ENCODE measurements at regions not wholly inside any gene's neighbourhood (a gene's known extent, or its start where the extent isn't known, plus 50 kb on each side); places are given as distances from the start of the nearest gene placed in this dataset.

DNA sequence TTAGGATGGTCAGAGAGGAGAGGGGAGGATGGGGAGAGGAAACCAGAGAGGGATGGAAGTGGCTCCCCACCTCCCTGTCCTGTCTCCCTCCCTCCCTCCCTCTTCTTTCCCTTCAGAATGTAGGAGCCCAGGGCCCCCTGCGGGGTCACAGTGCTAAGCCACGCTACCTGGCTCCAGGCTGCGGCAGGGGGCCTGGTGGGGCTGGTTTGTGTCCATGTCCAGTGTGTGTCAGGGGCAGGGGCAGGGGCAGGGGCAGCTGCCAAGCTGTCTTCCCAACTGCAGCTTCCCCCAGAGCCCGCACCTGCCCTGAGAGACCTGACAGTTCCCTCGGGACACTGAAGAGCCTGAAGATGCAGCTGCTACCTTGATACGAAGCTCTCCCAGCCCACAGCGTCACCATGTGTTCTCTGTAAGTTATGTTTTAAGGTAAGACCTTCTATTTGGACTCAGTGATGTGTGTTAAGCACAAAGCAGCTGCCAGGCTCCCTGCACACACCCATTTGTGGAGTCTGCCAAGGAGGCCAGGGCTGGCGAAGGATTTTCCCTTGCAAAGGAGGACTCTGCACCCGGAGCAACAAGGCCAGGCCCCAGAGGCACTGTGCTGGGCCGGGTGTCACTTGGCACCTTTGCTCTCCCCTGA is 121.8 kb upstream of the SMAD3 start:
- Mint-ChIP-seq H3K4me1 (no peaks in the 10 kb centered on the region), H3K27me3 (ENCODE audit: low read depth) (no peaks in the 10 kb centered on the region), H3K36me3 (no peaks in the 10 kb centered on the region), H3K27ac (no peak overlapping the region), H3K9me3 (peaks cover 2% of the 10 kb centered on the region; the same call in 1 of the 2 replicates), H3K4me3 (no peak overlapping the region)
- no peak for ATAC-seq
- ChIA-PET CTCF (interaction anchor here (1.0 to 2.5 kb wide), 10 partner anchors 9 to 365 kb away, joined by 3 to 17 read pairs (median 5); no protein-coding TSS in a partner anchor), POLR2A (no interaction called here)
- TF ChIP-seq, protein P1, sequence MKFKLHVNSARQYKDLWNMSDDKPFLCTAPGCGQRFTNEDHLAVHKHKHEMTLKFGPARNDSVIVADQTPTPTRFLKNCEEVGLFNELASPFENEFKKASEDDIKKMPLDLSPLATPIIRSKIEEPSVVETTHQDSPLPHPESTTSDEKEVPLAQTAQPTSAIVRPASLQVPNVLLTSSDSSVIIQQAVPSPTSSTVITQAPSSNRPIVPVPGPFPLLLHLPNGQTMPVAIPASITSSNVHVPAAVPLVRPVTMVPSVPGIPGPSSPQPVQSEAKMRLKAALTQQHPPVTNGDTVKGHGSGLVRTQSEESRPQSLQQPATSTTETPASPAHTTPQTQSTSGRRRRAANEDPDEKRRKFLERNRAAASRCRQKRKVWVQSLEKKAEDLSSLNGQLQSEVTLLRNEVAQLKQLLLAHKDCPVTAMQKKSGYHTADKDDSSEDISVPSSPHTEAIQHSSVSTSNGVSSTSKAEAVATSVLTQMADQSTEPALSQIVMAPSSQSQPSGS (CRISPR knock-in tag; IDR thresholded peaks at IDR 0.05; ENCODE audit: borderline replicate concordance, low read depth): no peak
- no peak for TF ChIP-seq SOX15 (CRISPR knock-in tag; IDR thresholded peaks at IDR 0.05)
- TF ChIP-seq ZNF263 (CRISPR knock-in tag; IDR thresholded peaks at IDR 0.05; ENCODE audit: low read depth): no peak
- no peak for TF ChIP-seq TEAD4 (CRISPR knock-in tag; IDR thresholded peaks at IDR 0.05)
- TF ChIP-seq, protein P2, sequence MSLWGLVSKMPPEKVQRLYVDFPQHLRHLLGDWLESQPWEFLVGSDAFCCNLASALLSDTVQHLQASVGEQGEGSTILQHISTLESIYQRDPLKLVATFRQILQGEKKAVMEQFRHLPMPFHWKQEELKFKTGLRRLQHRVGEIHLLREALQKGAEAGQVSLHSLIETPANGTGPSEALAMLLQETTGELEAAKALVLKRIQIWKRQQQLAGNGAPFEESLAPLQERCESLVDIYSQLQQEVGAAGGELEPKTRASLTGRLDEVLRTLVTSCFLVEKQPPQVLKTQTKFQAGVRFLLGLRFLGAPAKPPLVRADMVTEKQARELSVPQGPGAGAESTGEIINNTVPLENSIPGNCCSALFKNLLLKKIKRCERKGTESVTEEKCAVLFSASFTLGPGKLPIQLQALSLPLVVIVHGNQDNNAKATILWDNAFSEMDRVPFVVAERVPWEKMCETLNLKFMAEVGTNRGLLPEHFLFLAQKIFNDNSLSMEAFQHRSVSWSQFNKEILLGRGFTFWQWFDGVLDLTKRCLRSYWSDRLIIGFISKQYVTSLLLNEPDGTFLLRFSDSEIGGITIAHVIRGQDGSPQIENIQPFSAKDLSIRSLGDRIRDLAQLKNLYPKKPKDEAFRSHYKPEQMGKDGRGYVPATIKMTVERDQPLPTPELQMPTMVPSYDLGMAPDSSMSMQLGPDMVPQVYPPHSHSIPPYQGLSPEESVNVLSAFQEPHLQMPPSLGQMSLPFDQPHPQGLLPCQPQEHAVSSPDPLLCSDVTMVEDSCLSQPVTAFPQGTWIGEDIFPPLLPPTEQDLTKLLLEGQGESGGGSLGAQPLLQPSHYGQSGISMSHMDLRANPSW (CRISPR knock-in tag; conservative IDR thresholded peaks at IDR 0.05; ENCODE audit: low read depth): no peak
- no peak for TF ChIP-seq ZNF121 (CRISPR knock-in tag; IDR thresholded peaks at IDR 0.05)
- TF ChIP-seq ZNF416 (CRISPR knock-in tag; IDR thresholded peaks at IDR 0.05): no peak
- no peak for TF ChIP-seq ZNF671 (CRISPR knock-in tag; IDR thresholded peaks at IDR 0.05)
- TF ChIP-seq, protein P3, sequence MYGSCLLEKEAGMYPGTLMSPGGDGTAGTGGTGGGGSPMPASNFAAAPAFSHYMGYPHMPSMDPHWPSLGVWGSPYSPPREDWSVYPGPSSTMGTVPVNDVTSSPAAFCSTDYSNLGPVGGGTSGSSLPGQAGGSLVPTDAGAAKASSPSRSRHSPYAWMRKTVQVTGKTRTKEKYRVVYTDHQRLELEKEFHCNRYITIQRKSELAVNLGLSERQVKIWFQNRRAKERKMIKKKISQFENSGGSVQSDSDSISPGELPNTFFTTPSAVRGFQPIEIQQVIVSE (CRISPR knock-in tag; IDR thresholded peaks at IDR 0.05; ENCODE audit: borderline replicate concordance): no peak
- no peak for TF ChIP-seq ESRRA (CRISPR knock-in tag; IDR thresholded peaks at IDR 0.05; ENCODE audit: borderline replicate concordance)
- TF ChIP-seq ZNF423 (CRISPR knock-in tag; IDR thresholded peaks at IDR 0.05): no peak
- TF ChIP-seq, protein P4, sequence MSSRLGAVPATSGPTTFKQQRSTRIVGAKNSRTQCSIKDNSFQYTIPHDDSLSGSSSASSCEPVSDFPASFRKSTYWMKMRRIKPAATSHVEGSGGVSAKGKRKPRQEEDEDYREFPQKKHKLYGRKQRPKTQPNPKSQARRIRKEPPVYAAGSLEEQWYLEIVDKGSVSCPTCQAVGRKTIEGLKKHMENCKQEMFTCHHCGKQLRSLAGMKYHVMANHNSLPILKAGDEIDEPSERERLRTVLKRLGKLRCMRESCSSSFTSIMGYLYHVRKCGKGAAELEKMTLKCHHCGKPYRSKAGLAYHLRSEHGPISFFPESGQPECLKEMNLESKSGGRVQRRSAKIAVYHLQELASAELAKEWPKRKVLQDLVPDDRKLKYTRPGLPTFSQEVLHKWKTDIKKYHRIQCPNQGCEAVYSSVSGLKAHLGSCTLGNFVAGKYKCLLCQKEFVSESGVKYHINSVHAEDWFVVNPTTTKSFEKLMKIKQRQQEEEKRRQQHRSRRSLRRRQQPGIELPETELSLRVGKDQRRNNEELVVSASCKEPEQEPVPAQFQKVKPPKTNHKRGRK (CRISPR knock-in tag; IDR thresholded peaks at IDR 0.05; ENCODE audit: borderline replicate concordance): no peak
- no peak for TF ChIP-seq GABPB1 (CRISPR knock-in tag; IDR thresholded peaks at IDR 0.05)
- DNase-seq (ENCODE audit: low spot score): no peak

DNA sequence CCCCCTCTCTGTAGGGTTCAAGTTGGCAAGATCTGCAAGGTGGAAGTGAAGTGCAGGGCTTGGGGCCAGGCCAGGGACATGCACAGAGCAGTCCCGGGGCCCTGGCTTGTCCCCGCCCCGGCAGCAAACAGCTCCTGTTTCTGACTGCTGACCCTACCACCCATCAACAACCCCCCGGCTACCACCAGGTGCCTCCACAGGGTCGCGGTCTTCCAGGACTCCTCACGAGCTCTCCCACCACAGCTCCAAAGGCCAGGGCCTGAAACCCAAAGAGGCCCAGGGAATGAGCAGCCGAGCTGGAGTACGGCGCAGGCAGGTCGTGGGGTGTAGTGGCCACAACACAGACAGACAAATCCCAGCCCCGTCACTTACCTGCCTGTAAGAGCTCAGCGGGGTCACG is 121.3 kb upstream of the SMAD3 start:
- peak; percentile 36; the same call in 1 of the 2 replicates for ATAC-seq
- H3K4me3 Mint-ChIP-seq: no peak overlapping the region
- no peaks in the 10 kb centered on the region for H3K27me3 Mint-ChIP-seq (ENCODE audit: low read depth)
- no peaks in the 10 kb centered on the region for H3K36me3 Mint-ChIP-seq
- no peak overlapping the region for H3K27ac Mint-ChIP-seq
- DNase-seq (ENCODE audit: low spot score): no peak
- no peaks in the 10 kb centered on the region for H3K4me1 Mint-ChIP-seq
- ChIA-PET POLR2A (no interaction called here), CTCF (interaction anchor here (0.6 to 2.5 kb wide), 12 partner anchors 9 to 605 kb away, joined by 3 to 17 read pairs (median 5); no protein-coding TSS in a partner anchor)
- TF ChIP-seq ZNF671 (CRISPR knock-in tag; IDR thresholded peaks at IDR 0.05): no peak
- no peak for TF ChIP-seq ELF4 (CRISPR knock-in tag; IDR thresholded peaks at IDR 0.05; ENCODE audit: low read depth)
- no peak for TF ChIP-seq ZNF138 (CRISPR knock-in tag; conservative IDR thresholded peaks at IDR 0.05)
- no peak for TF ChIP-seq SP1 (CRISPR knock-in tag; conservative IDR thresholded peaks at IDR 0.05)
- TF ChIP-seq ETV6 (CRISPR knock-in tag; IDR thresholded peaks at IDR 0.05): no peak
- TF ChIP-seq GRHL2 (CRISPR knock-in tag; IDR thresholded peaks at IDR 0.05; ENCODE audit: insufficient replicate concordance, severe bottlenecking): no peak
- no peaks in the 10 kb centered on the region for H3K9me3 Mint-ChIP-seq
